ENCODE measurements at regions not wholly inside any gene's neighbourhood (a gene's known extent, or its start where the extent isn't known, plus 50 kb on each side); places are given as distances from the start of the nearest gene placed in this dataset.
"Not testable (repeated sequence)": the region's sequence is repeated elsewhere in the genome, so short reads cannot be mapped to it uniquely, and the experiment has no call there.

DNA sequence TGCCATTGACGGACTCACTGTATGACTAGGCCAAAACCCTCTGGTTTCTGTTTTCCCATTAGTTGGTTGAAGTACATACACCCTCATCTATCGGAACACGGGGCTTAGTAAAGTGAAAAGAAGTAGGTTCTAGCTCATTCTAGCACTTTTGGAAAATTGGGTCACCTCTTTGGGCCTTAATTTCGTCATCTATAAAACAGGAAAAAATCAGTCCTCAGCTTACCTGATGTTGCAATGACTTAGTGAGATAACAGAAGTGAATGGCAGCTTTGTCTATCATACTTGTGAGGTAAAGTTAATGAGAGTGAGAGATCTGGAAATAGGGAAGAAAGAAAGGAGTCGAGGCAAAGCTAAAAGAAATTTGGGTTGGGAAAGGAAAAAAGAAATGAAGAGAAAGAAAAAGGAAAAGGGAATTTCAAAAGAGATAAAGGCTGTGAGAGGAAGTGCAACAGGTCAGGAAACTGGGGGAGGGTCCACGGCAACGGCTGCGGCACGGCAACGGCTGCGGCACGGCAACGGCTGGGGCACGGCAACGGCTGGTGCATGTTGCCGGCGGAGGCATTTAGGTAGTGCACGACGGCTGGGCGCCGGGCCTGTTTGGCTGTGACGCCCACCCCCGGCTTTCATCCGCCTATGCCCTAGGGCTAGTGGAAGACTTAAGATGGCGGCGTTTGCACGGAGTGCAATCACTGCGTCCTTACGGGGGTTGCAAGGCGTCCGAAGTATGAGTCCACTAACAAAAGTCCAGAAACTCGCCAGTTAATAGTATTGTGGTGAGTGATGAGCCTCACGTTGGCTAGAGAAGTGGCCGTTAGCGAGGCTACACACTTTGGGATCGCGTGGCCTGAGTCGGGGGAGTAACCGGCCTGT, 91.4 kb upstream of the XIST start:
- Mint-ChIP-seq H3K9me3 (no peaks in the 10 kb centered on the region), H3K27ac (peak overlapping the region; percentile 84), H3K4me3 (peak overlapping the region; percentile 87), H3K36me3 (no peaks in the 10 kb centered on the region), H3K4me1 (peaks cover 22 to 28% of the 10 kb centered on the region in 2 donors), H3K27me3 (ENCODE audit: low read depth in 2 of 2) (no peaks in the 10 kb centered on the region)
- no peaks in the 10 kb centered on the region for H3K36me3 ChIP-seq (ENCODE audit: control insufficient read depth, insufficient read depth, low read length)
- no peaks in the 10 kb centered on the region for H3K9me3 ChIP-seq (ENCODE audit: control insufficient read depth, insufficient read depth, low read length)
- H3K4me3 ChIP-seq (ENCODE audit: low read length), result peak overlapping the region; percentile 95
- WGBS (ENCODE audit: insufficient coverage), result 1% methylated on average over 36 of the region's 39 CpGs
- intact Hi-C loops (cut with micrococcal nuclease), result no loop called here
- peak overlapping the region; percentile 81 for H3K27ac ChIP-seq (ENCODE audit: low read length)
- DNase-seq (peak; percentile 73 to 90), ATAC-seq (peak; percentile 99 to 100 (median 100))
- no peaks in the 10 kb centered on the region for H3K4me1 ChIP-seq (ENCODE audit: control insufficient read depth, insufficient read depth, low read length)
- no peaks in the 10 kb centered on the region for H3K27me3 ChIP-seq (ENCODE audit: control insufficient read depth, insufficient read depth, low read length)
- TF ChIP-seq CTCF (IDR thresholded peaks at IDR 0.05), result no peak

DNA sequence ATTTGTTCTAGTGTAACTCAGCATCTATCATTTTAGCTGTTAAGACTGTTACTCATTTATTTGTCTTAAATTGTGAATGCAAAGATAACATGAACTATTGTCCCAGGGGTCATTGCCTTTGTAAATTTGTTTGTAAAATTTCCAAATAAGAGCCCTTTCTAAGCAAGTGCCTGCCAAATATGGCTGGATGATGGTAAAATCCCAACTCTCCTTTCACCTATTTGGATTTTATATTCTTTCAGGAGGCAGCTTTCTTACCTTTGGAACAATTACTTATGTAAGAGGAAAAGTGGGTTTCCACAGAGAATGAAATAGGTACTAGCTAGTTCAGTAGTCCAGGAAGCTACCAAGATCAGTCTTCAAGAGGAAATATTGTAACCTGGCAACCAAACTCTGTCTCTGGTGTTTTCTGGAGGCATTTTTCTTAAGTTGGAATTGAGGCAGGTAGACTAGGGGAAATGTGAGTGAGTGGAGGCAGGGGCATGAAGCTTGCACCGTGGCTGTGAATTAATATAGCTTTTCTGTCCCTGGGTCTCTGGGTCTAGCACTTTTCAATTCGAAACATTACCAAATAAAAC, 88.5 kb upstream of the XIST start:
- no CpG with 5 or more reads among the region's 2 CpGs for WGBS (ENCODE audit: insufficient coverage)
- no peak overlapping the region for H3K27ac Mint-ChIP-seq
- intact Hi-C loops (cut with micrococcal nuclease), result no loop called here

GRCh38 chrX:73937843-73938242, 85.3 kb upstream of the XIST start:
- H3K9me3 Mint-ChIP-seq; H3K4me1 Mint-ChIP-seq; H3K27ac Mint-ChIP-seq; H3K27me3 Mint-ChIP-seq (ENCODE audit: low read depth in 2 of 2); H3K36me3 ChIP-seq (ENCODE audit: control insufficient read depth, insufficient read depth, low read length); H3K4me3 ChIP-seq (ENCODE audit: low read length); H3K27ac ChIP-seq (ENCODE audit: low read length); DNase-seq; H3K4me3 Mint-ChIP-seq; H3K9me3 ChIP-seq (ENCODE audit: control insufficient read depth, insufficient read depth, low read length); intact Hi-C loops (cut with micrococcal nuclease); H3K4me1 ChIP-seq (ENCODE audit: control insufficient read depth, insufficient read depth, low read length); H3K27me3 ChIP-seq (ENCODE audit: control insufficient read depth, insufficient read depth, low read length); ATAC-seq; H3K36me3 Mint-ChIP-seq: not testable (repeated sequence)
- 97% methylated on average over 10 of the region's 15 CpGs for WGBS (ENCODE audit: insufficient coverage)

More for the DNA sequence above, 88.5 kb upstream of the XIST start:
- Histone ChIP-seq H3K27ac (ENCODE audit: low read length) (no peak overlapping the region), H3K9me3 (ENCODE audit: control insufficient read depth, insufficient read depth, low read length) (no peaks in the 10 kb centered on the region), H3K27me3 (ENCODE audit: control insufficient read depth, insufficient read depth, low read length) (no peaks in the 10 kb centered on the region), H3K4me3 (ENCODE audit: low read length) (no peak overlapping the region), H3K36me3 (ENCODE audit: control insufficient read depth, insufficient read depth, low read length) (no peaks in the 10 kb centered on the region), H3K4me1 (ENCODE audit: control insufficient read depth, insufficient read depth, low read length) (no peaks in the 10 kb centered on the region)
- ATAC-seq, result no peak
- H3K9me3 Mint-ChIP-seq, result no peaks in the 10 kb centered on the region
- H3K27me3 Mint-ChIP-seq (ENCODE audit: low read depth in 2 of 2), result no peaks in the 10 kb centered on the region
- no peak overlapping the region for H3K4me3 Mint-ChIP-seq
- H3K4me1 Mint-ChIP-seq, result peaks cover 11 to 23% of the 10 kb centered on the region in 2 donors
- no peak for DNase-seq
- H3K36me3 Mint-ChIP-seq, result no peaks in the 10 kb centered on the region
- no peak for TF ChIP-seq CTCF (IDR thresholded peaks at IDR 0.05)

GRCh38 chrX:73932522-73932921, 80.0 kb upstream of the XIST start:
- no peaks in the 10 kb centered on the region for H3K9me3 ChIP-seq (ENCODE audit: control insufficient read depth, insufficient read depth, low read length)
- no CpG with 5 or more reads among the region's 2 CpGs for WGBS (ENCODE audit: insufficient coverage)
- H3K4me3 ChIP-seq (ENCODE audit: low read length), result no peak overlapping the region
- Mint-ChIP-seq H3K36me3 (no peaks in the 10 kb centered on the region), H3K27ac (no peak overlapping the region), H3K27me3 (ENCODE audit: low read depth in 2 of 2) (peaks cover 0 to 7% of the 10 kb centered on the region in 2 donors), H3K4me1 (no peaks in the 10 kb centered on the region), H3K4me3 (no peak overlapping the region), H3K9me3 (no peaks in the 10 kb centered on the region)
- H3K36me3 ChIP-seq (ENCODE audit: control insufficient read depth, insufficient read depth, low read length), result no peaks in the 10 kb centered on the region
- ATAC-seq (no peak), DNase-seq (no peak)
- TF ChIP-seq CTCF (IDR thresholded peaks at IDR 0.05), result no peak
- intact Hi-C loops (cut with micrococcal nuclease), result no loop called here
- H3K4me1 ChIP-seq (ENCODE audit: control insufficient read depth, insufficient read depth, low read length), result no peaks in the 10 kb centered on the region
- H3K27ac ChIP-seq (ENCODE audit: low read length), result no peak overlapping the region
- no peaks in the 10 kb centered on the region for H3K27me3 ChIP-seq (ENCODE audit: control insufficient read depth, insufficient read depth, low read length)
